GM10248 (cell line): ENCODE measurements at regions not wholly inside any gene's neighbourhood (a gene's known extent, or its start where the extent isn't known, plus 50 kb on each side); places are given as distances from the start of the nearest gene placed in this dataset.

Experiments
- CTCF ChIA-PET: fragments of 300-600 bp; sonication (Branson Sonifier 250); formaldehyde crosslinking; extraction: SDS; loops from one replicate; lab custom pipeline; 2021; ENCODE audit warnings: antibody characterized with exemption; lab: Yijun Ruan, JAX
- POLR2A ChIA-PET: fragments of 350-650 bp; sonication (Branson Sonifier 250); formaldehyde crosslinking; extraction: SDS; loops from one replicate; lab custom pipeline; 2020; ENCODE audit warnings: antibody characterized with exemption; lab: Yijun Ruan, JAX
- DNase-seq: peaks from one replicate; pipeline ENCODE4 v3.0.0; 2012; ENCODE audit errors: extremely low spot score
- CTCF ChIP-seq: IDR thresholded peaks from 2 replicates; pipeline ENCODE4 v1.5.1; 2012; ENCODE audit warnings: mild to moderate bottlenecking, low read depth; ENCODE audit errors: extremely low read depth, missing control alignments, control extremely low read depth

- ChIA-PET POLR2A (no interaction called here), CTCF (no interaction called here)
- TF ChIP-seq CTCF: no peak
- no peak for DNase-seq
Measured at GRCh38 chr6:14828201-14828611, 417.7 kb upstream of the JARID2 start.

- DNase-seq: no peak
- TF ChIP-seq CTCF: no peak
- CTCF ChIA-PET: interaction anchor here (1.1 to 3.8 kb wide), 3 partner anchors 8 to 10 kb away, joined by 3 to 17 read pairs (median 3); no protein-coding TSS in a partner anchor
- POLR2A ChIA-PET: no interaction called here
Measured at GRCh38 chr6:14831070-14831469, 414.8 kb upstream of the JARID2 start.

GRCh38 chr6:14831937-14832336 is 413.9 kb upstream of the JARID2 start:
- POLR2A ChIA-PET: no interaction called here
- no peak for DNase-seq
- CTCF ChIA-PET: interaction anchor here (1.1 to 3.8 kb wide), 5 partner anchors 8 to 45 kb away, joined by 3 to 17 read pairs (median 3); no protein-coding TSS in a partner anchor
- TF ChIP-seq CTCF: no peak

- no peak for DNase-seq
- no peak for TF ChIP-seq CTCF
- POLR2A ChIA-PET: no interaction called here
- CTCF ChIA-PET: interaction anchor here (1.1 to 3.8 kb wide), 7 partner anchors 9 to 45 kb away, joined by 3 to 17 read pairs (median 3); no protein-coding TSS in a partner anchor
Measured at GRCh38 chr6:14832427-14832826, 413.4 kb upstream of the JARID2 start.

- TF ChIP-seq CTCF: no peak
- ChIA-PET POLR2A (no interaction called here), CTCF (interaction anchor here (0.9 to 2.5 kb wide), 4 partner anchors 11 to 27 kb away, joined by 3 to 8 read pairs (median 5); no protein-coding TSS in a partner anchor)
- no peak for DNase-seq
Measured at GRCh38 chr6:14834851-14835530, 410.9 kb upstream of the JARID2 start.

- TF ChIP-seq CTCF: no peak
- no peak for DNase-seq
- POLR2A ChIA-PET: no interaction called here
- CTCF ChIA-PET: interaction anchor here (1.4 to 2.5 kb wide), 3 partner anchors 9 to 27 kb away, joined by 3 to 8 read pairs (median 6); no protein-coding TSS in a partner anchor
Measured at GRCh38 chr6:14837435-14837834, 408.4 kb upstream of the JARID2 start.
